ENCODE measurements at regions not wholly inside any gene's neighbourhood (a gene's known extent, or its start where the extent isn't known, plus 50 kb on each side); places are given as distances from the start of the nearest gene placed in this dataset.

GRCh38 chr17:69703751-69704150 lies 289.3 kb downstream of the MAP2K6 start:
- no peak for DNase-seq (ENCODE audit: low spot score in 2 of 2)
- no peaks in the 10 kb centered on the region for H3K27me3 ChIP-seq
- intact Hi-C loops (cut with DNase I; ENCODE audit: low total_unique reads): no loop called here
- H3K36me3 ChIP-seq: no peaks in the 10 kb centered on the region
- no peak for TF ChIP-seq CTCF (IDR thresholded peaks at IDR 0.05)
- TF ChIP-seq POLR2A (IDR thresholded peaks at IDR 0.05): no peak
- no peak for TF ChIP-seq POLR2AphosphoS5 (IDR thresholded peaks at IDR 0.05)
- H3K9me3 ChIP-seq: peaks cover 0 to 8% of the 10 kb centered on the region in 2 donors
- H3K27ac ChIP-seq: no peak overlapping the region
- H3K4me3 ChIP-seq: no peak overlapping the region
- H3K4me1 ChIP-seq: no peaks in the 10 kb centered on the region

GRCh38 chr17:69704935-69705334 lies 290.4 kb downstream of the MAP2K6 start:
- H3K4me1 ChIP-seq: no peaks in the 10 kb centered on the region
- H3K9me3 ChIP-seq: no peaks in the 10 kb centered on the region
- no peak overlapping the region for H3K27ac ChIP-seq
- no peak for DNase-seq (ENCODE audit: low spot score in 2 of 2)
- no peak for TF ChIP-seq POLR2A (IDR thresholded peaks at IDR 0.05)
- TF ChIP-seq CTCF (IDR thresholded peaks at IDR 0.05): no peak
- no peak for TF ChIP-seq POLR2AphosphoS5 (IDR thresholded peaks at IDR 0.05)
- H3K36me3 ChIP-seq: no peaks in the 10 kb centered on the region
- H3K4me3 ChIP-seq: no peak overlapping the region
- intact Hi-C loops (cut with DNase I; ENCODE audit: low total_unique reads): no loop called here
- H3K27me3 ChIP-seq: no peaks in the 10 kb centered on the region

- no peak overlapping the region for H3K27ac ChIP-seq
- no peak for TF ChIP-seq POLR2AphosphoS5 (IDR thresholded peaks at IDR 0.05)
- TF ChIP-seq CTCF (IDR thresholded peaks at IDR 0.05): no peak
- no peak for TF ChIP-seq POLR2A (IDR thresholded peaks at IDR 0.05)
- H3K27me3 ChIP-seq: no peaks in the 10 kb centered on the region
- H3K4me3 ChIP-seq: no peak overlapping the region
- no peaks in the 10 kb centered on the region for H3K4me1 ChIP-seq
- H3K36me3 ChIP-seq: no peaks in the 10 kb centered on the region
- H3K9me3 ChIP-seq: no peaks in the 10 kb centered on the region
- DNase-seq (ENCODE audit: low spot score in 2 of 2): no peak
- intact Hi-C loops (cut with DNase I; ENCODE audit: low total_unique reads): no loop called here
These were observed 291.6 kb downstream of the MAP2K6 start for GRCh38 chr17:69706127-69706526.

- no peak overlapping the region for H3K4me3 ChIP-seq
- H3K36me3 ChIP-seq: no peaks in the 10 kb centered on the region
- intact Hi-C loops (cut with DNase I; ENCODE audit: low total_unique reads): no loop called here
- no peak for DNase-seq (ENCODE audit: low spot score in 2 of 2)
- no peak overlapping the region for H3K27ac ChIP-seq
- H3K4me1 ChIP-seq: no peaks in the 10 kb centered on the region
- H3K27me3 ChIP-seq: no peaks in the 10 kb centered on the region
- TF ChIP-seq CTCF (IDR thresholded peaks at IDR 0.05) (no peak), POLR2A (IDR thresholded peaks at IDR 0.05) (no peak), POLR2AphosphoS5 (IDR thresholded peaks at IDR 0.05) (no peak)
- no peaks in the 10 kb centered on the region for H3K9me3 ChIP-seq
These were observed 294.9 kb downstream of the MAP2K6 start for GRCh38 chr17:69709441-69709840.

- H3K4me3 ChIP-seq: no peak overlapping the region
- no peaks in the 10 kb centered on the region for H3K27me3 ChIP-seq
- H3K4me1 ChIP-seq: no peaks in the 10 kb centered on the region
- intact Hi-C loops (cut with DNase I; ENCODE audit: low total_unique reads): no loop called here
- no peak for TF ChIP-seq CTCF (IDR thresholded peaks at IDR 0.05)
- TF ChIP-seq POLR2AphosphoS5 (IDR thresholded peaks at IDR 0.05): no peak
- no peak for TF ChIP-seq POLR2A (IDR thresholded peaks at IDR 0.05)
- no peak for DNase-seq (ENCODE audit: low spot score in 2 of 2)
- H3K36me3 ChIP-seq: no peaks in the 10 kb centered on the region
- no peaks in the 10 kb centered on the region for H3K9me3 ChIP-seq
- no peak overlapping the region for H3K27ac ChIP-seq
These were observed 296.4 kb downstream of the MAP2K6 start for GRCh38 chr17:69710926-69711325.

Data from breast epithelium (tissue), 4 donors.